ENCODE measurements at regions not wholly inside any gene's neighbourhood (a gene's known extent, or its start where the extent isn't known, plus 50 kb on each side); places are given as distances from the start of the nearest gene placed in this dataset.

GRCh38 chr7:121537031-121537430 is 140.9 kb upstream of the FAM3C start:
- Histone ChIP-seq H3K9ac (no peak overlapping the region), H3K36me3 (replicated peaks in 1 of 2; ENCODE audit: control insufficient read depth in 1 of 2, insufficient read depth in 2 of 2, low read length in 1 of 2) (no peaks in the 10 kb centered on the region), H3K4me1 (ENCODE audit: control insufficient read depth in 1 of 2, insufficient read depth in 2 of 2, low read depth in 1 of 2, low read length in 1 of 2) (0 out of 4 replicates have a peak, but pooled peaks cover 0 to 5% of the 10 kb centered on the region in 2 experiments), H3K79me2 (ENCODE audit: insufficient read depth) (no peaks in the 10 kb centered on the region), H3K4me3 (ENCODE audit: low read depth in 2 of 2, low read length in 1 of 2) (no peak overlapping the region), H2AFZ (ENCODE audit: low read depth) (peak overlapping the region; percentile 42; the same call in 1 of the 2 replicates), H3K4me2 (no peak overlapping the region), H3K9me3 (no peaks in the 10 kb centered on the region; the same call in 1 of the 2 replicates), H3K9me2 (no peaks in the 10 kb centered on the region), H3F3A (replicated peaks; ENCODE audit: insufficient read depth) (peaks cover 1% of the 10 kb centered on the region), H3K27ac (ENCODE audit: low read depth in 2 of 2, low read length in 1 of 2) (no peak overlapping the region), H3K27me3 (ENCODE audit: insufficient read depth) (no peaks in the 10 kb centered on the region), H4K20me1 (ENCODE audit: insufficient read depth) (no peaks in the 10 kb centered on the region)
- no peak for DNase-seq
- 15% methylated on average over 1 of the region's 1 CpG for WGBS (ENCODE audit: low lambda C conversion rate)
- no peak for TF ChIP-seq CHD2 (IDR thresholded peaks at IDR 0.05; ENCODE audit: low read length, partially characterized antibody)
- TF ChIP-seq JUND (IDR thresholded peaks at IDR 0.05) = peak; percentile 31; the same call in 1 of the 2 replicates
- TF ChIP-seq MAX (IDR thresholded peaks at IDR 0.05; ENCODE audit: low read depth) = no peak
- TF ChIP-seq FOSL2 (IDR thresholded peaks at IDR 0.05; ENCODE audit: borderline replicate concordance, low read depth) = 0 out of 2 replicates have a peak, but pooled peaks have one; percentile 11
- no peak for TF ChIP-seq TAF1 (IDR thresholded peaks at IDR 0.05; ENCODE audit: borderline replicate concordance, low read depth, low read length)
- TF ChIP-seq EP300 (IDR thresholded peaks at IDR 0.05; ENCODE audit: borderline replicate concordance in 1 of 2, low read depth in 1 of 2, low read length in 1 of 2) = 0 out of 4 replicates have a peak, but pooled peaks of 1 of the 2 experiments have one; percentile 8
- TF ChIP-seq EZH2phosphoT487 (IDR thresholded peaks at IDR 0.05; ENCODE audit: borderline replicate concordance, low read depth) = no peak
- ChIA-PET CTCF (interaction anchor here (1.0 kb wide), 1 partner anchor 11 kb away, joined by 4 read pairs; no protein-coding TSS in a partner anchor), POLR2A (no interaction called here)

DNA sequence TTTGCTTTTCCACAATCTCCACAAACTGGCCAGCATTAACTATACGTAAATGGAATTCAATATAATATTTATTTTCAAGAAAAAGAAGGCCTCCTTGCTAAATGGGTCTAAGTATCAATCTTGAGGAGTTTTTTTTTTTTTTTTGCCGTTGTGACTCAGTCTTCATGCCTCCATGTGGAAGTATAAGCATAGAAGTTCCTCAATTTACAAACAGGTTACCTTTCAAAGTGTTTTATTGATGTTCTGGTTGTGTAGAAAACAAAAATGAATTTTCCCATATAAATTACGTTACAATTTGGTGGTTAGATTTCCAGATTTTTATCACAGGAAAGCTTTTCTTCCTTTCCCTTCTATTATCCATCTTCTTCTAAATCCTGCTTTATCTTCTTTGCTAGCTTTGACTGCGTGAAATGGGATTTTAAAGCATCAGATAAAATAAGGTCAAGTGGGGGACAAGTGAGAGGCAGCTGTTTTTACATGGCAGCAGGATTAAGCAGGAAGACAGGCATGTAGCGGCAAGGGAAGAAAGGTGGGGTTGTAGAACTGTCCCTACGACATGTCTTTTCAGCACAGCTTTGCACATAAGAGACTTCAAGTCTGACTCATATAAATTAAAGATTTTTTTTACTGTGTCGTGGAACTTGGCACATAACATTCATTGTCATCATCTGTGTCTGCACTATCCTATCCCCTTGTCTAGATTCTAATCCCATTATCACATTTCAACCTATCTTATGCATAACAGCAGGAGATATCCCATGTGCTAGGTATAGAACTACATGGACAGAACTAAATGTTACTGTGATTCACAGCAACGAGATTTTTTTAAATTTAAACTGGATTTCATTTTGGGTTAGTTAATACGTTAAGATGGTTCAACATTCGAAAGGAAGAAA is 135.3 kb upstream of the FAM3C start:
- Histone ChIP-seq H3F3A (replicated peaks; ENCODE audit: insufficient read depth) (peaks cover 31% of the 10 kb centered on the region), H2AFZ (ENCODE audit: low read depth) (no peak overlapping the region), H3K4me3 (ENCODE audit: low read depth in 2 of 2, low read length in 1 of 2) (no peak overlapping the region), H3K36me3 (replicated peaks in 1 of 2; ENCODE audit: control insufficient read depth in 1 of 2, insufficient read depth in 2 of 2, low read length in 1 of 2) (no peaks in the 10 kb centered on the region), H3K27ac (ENCODE audit: low read depth in 2 of 2, low read length in 1 of 2) (peak overlapping the region; percentile 85 to 92; a peak in 3 of 4 replicates), H3K9ac (peak overlapping the region; percentile 5; the same call in 1 of the 2 replicates), H3K27me3 (ENCODE audit: insufficient read depth) (no peaks in the 10 kb centered on the region), H3K4me2 (peak overlapping the region; percentile 48; the same call in 1 of the 2 replicates), H4K20me1 (ENCODE audit: insufficient read depth) (no peaks in the 10 kb centered on the region), H3K9me2 (no peaks in the 10 kb centered on the region), H3K4me1 (ENCODE audit: control insufficient read depth in 1 of 2, insufficient read depth in 2 of 2, low read depth in 1 of 2, low read length in 1 of 2) (peaks cover 0 to 25% of the 10 kb centered on the region in 2 experiments; a peak in 2 of 4 replicates), H3K9me3 (no peaks in the 10 kb centered on the region; the same call in 1 of the 2 replicates), H3K79me2 (ENCODE audit: insufficient read depth) (no peaks in the 10 kb centered on the region)
- ChIA-PET POLR2A (no interaction called here), CTCF (interaction anchor here (1.2 kb wide), 1 partner anchor 17 kb away, joined by 3 read pairs; no protein-coding TSS in a partner anchor)
- TF ChIP-seq EP300 (IDR thresholded peaks at IDR 0.05; ENCODE audit: borderline replicate concordance in 1 of 2, low read depth in 1 of 2, low read length in 1 of 2) (peak in 1 of 2 experiments; percentile 8; a peak in 1 of 4 replicates), JUND (IDR thresholded peaks at IDR 0.05) (0 out of 2 replicates have a peak, but pooled peaks have one; percentile 2), RAD21 (IDR thresholded peaks at IDR 0.05; ENCODE audit: low read length) (no peak), FOSL2 (IDR thresholded peaks at IDR 0.05; ENCODE audit: borderline replicate concordance, low read depth) (peak; percentile 21; the same call in 1 of the 2 replicates)
- TF ChIP-seq, protein P1, sequence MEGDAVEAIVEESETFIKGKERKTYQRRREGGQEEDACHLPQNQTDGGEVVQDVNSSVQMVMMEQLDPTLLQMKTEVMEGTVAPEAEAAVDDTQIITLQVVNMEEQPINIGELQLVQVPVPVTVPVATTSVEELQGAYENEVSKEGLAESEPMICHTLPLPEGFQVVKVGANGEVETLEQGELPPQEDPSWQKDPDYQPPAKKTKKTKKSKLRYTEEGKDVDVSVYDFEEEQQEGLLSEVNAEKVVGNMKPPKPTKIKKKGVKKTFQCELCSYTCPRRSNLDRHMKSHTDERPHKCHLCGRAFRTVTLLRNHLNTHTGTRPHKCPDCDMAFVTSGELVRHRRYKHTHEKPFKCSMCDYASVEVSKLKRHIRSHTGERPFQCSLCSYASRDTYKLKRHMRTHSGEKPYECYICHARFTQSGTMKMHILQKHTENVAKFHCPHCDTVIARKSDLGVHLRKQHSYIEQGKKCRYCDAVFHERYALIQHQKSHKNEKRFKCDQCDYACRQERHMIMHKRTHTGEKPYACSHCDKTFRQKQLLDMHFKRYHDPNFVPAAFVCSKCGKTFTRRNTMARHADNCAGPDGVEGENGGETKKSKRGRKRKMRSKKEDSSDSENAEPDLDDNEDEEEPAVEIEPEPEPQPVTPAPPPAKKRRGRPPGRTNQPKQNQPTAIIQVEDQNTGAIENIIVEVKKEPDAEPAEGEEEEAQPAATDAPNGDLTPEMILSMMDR (IDR thresholded peaks at IDR 0.05) = no peak
- TF ChIP-seq, protein P2, sequence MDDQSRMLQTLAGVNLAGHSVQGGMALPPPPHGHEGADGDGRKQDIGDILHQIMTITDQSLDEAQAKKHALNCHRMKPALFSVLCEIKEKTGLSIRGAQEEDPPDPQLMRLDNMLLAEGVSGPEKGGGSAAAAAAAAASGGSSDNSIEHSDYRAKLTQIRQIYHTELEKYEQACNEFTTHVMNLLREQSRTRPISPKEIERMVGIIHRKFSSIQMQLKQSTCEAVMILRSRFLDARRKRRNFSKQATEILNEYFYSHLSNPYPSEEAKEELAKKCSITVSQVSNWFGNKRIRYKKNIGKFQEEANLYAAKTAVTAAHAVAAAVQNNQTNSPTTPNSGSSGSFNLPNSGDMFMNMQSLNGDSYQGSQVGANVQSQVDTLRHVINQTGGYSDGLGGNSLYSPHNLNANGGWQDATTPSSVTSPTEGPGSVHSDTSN (IDR thresholded peaks at IDR 0.05) = 0 out of 2 replicates have a peak, but pooled peaks have one; percentile 7
- WGBS (ENCODE audit: low lambda C conversion rate) = 52% methylated on average over 10 of the region's 10 CpGs
- DNase-seq = no peak

Data from SK-N-SH (cell line).